Hepatic stellate cell (primary cell): ENCODE measurements at regions not wholly inside any gene's neighbourhood (a gene's known extent, or its start where the extent isn't known, plus 50 kb on each side); places are given as distances from the start of the nearest gene placed in this dataset.
A peak's percentile ranks its signal among the peaks of the same experiment; 100 is the strongest.
"Not testable (repeated sequence)": the region's sequence is repeated elsewhere in the genome, so short reads cannot be mapped to it uniquely, and the experiment has no call there.

ENCODE experiments used
- DNase-seq: peaks from one replicate; pipeline ENCODE4 v3.0.0; 2011; ENCODE audit warnings: low spot score

- no peak for DNase-seq
Observed at GRCh38 chr11:69205743-69206612, 50.2 kb downstream of the SMIM38 start.

DNA sequence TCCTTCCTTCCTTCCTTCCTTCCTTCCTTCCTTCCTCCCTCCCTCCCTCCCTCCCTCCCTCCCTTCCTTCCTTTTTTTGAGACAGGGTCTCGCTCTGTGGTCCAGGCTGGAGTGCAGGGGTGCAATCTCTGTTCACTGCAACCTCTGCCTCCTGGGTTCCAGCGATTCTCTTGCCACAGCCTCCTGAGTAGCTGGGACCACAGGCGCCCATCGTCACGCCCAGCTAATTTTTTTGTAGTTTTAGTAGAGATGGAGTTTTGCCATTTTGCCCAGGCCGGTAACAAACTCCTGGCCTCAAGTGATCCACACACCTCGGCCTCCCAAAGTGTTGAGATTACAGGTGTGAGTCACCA lies 50.9 kb downstream of the SMIM38 start:
- DNase-seq: not testable (repeated sequence)

GRCh38 chr11:69207165-69207889 lies 51.6 kb downstream of the SMIM38 start:
- no peak for DNase-seq

DNA sequence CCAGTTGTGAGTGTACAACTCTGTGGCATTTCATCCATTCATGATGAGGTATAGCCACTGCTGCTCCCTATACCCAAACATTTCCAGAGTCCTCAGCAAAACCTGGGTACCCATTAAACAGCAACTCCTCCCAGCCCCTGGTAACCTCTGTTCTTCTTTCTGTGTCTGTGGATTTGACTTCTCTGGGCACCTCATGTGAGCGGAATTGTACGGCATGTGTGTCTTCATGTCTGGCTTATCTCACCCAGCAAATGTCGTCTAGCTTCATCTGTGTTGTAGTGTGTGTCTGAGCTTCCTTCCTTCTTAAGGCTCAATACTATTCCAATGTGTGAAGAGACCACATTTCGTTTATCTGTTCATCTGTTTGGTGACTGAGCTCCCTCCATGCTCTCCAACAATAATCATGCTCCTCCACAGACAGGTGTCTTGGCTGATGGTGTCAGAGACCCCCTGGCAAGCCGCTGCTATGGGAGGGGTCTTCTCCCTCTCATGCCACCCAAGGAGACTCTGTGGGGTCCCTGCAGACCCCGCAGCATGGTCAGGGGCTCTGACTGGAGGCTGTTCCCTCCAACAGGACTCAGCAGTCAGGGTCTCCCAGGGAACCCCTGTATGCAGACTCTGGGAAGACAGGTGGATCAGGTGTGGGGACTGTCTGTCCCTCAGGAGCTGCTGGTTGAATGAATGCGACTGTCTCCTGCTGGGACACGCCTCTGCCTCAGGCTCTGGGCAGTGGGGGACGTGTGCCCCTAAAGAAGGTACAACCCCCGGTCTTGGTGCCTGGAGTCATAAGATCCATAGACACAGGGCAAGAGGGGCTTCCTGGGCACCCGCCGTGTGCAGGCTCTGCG lies 52.7 kb downstream of the SMIM38 start:
- no peak for DNase-seq

- no peak for DNase-seq
Observed at GRCh38 chr11:69209038-69209350, 53.3 kb downstream of the SMIM38 start.

- no peak for DNase-seq
Observed at GRCh38 chr11:69209421-69210309, 53.9 kb downstream of the SMIM38 start.

- peak; percentile 31 for DNase-seq
Observed at GRCh38 chr11:69210310-69211035, 54.7 kb downstream of the SMIM38 start.

GRCh38 chr11:69211540-69211919 lies 55.8 kb downstream of the SMIM38 start:
- DNase-seq: no peak

GRCh38 chr11:69211920-69212797 lies 56.4 kb downstream of the SMIM38 start:
- no peak for DNase-seq

GRCh38 chr11:69212798-69213110 lies 57.0 kb downstream of the SMIM38 start:
- no peak for DNase-seq

DNA sequence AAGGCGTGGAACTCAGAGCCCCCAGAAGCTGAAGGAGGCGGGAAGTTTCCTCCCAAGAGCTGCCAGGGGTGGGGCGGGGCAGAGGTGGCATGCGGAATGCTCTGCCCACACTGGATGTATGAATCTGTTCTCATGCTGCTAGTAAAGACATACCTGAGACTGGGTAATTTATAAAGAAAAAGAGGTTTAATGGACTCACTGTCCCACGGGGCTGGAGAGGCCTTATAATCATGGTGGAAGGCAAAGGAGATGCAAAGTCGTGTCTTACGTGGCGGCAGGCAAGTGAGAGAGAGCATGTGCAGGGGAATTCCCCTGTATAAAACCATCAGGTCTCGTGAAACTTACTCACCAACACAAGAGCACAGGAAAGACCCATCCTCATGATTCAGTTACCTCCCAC lies 57.6 kb downstream of the SMIM38 start:
- DNase-seq: no peak

DNA sequence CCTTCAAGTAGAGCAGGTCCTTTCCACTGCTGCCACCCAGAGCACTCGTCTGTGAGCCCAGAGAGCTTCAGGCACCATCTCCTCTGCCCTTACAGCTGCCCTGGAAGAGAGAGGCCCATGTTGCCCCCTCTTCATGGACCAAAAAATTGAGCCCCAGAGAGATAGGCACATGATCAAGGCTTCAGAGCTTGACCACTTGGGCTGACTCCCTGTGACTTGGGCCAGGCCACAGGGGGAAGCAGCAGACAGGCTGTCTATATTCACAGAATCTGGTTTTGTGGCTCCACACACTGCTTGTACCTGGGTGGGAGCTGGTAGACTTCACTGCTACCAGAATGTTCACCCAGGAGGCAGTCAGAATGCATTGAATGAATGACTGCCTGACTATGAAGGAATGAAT lies 58.2 kb downstream of the SMIM38 start:
- DNase-seq: no peak

GRCh38 chr11:69215216-69215615 lies 59.5 kb downstream of the SMIM38 start:
- DNase-seq: no peak

GRCh38 chr11:69215784-69216415 lies 60.2 kb downstream of the SMIM38 start:
- peak; percentile 42 for DNase-seq

DNA sequence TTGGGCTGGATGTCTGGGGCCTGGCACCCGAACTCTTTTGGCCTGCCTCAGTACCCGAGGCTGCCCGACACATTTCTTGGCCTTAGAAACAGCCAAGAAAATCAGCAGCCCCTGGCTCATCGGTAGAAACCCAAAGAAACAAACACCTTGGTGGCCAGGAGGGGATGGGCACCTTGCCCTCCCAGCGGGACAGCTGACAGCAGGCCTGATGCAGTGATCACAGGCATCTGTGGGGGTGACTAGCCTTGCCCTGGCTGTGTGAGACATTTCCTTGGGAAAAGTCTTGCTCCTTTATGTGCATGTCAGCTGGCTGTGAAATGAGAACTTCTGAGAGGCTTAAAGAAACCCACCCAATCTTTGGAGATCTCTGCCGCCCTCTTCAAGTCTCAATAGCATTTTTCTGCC lies 60.9 kb downstream of the SMIM38 start:
- no peak for DNase-seq

- no peak for DNase-seq
Observed at GRCh38 chr11:69217276-69218105, 61.8 kb downstream of the SMIM38 start.

GRCh38 chr11:69218271-69218682 lies 62.5 kb downstream of the SMIM38 start:
- DNase-seq: no peak

DNA sequence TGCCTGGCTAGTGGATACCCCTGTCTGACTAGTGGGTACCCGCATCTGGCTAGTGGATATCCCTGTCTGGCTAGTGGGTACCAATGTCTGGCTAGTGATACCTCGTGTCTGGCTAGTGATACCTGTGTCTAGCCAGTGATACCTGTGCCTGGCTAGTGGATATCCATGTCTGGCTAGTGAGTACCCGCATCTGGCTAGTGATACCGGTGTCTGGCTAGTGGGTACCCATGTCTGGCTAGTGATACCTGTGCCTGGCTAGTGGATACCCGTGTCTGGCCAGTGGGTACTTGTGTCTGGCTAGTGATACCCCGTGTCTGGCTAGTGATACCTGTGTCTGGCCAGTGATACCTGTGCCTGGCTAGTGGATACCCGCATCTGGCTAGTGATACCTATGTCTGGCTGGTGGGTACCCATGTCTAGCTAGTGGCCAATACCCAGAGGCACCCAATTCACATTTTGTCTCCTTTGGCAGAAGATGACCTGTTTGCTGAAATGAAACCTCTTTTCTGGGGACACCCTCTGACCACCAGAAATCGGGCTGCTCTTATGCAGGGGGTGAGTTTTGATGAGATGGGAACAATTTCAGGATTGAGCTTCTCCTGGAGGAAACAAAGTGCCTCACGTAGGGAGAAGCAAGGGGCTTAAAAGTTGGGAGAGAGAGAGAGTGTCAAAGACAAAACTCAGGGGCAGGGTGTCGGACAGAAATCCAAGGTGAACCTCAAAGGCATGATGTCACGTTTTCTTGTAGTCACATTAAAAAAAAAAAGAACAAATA lies 63.4 kb downstream of the SMIM38 start:
- DNase-seq: no peak
